ENCODE measurements at regions not wholly inside any gene's neighbourhood (a gene's known extent, or its start where the extent isn't known, plus 50 kb on each side); places are given as distances from the start of the nearest gene placed in this dataset.

GRCh38 chr4:14143892-14144291, 516.4 kb upstream of the BOD1L1 start:
- no peak for DNase-seq (ENCODE audit: low spot score)
- in situ Hi-C loops (cut with MboI; ENCODE audit: low sequenced_read_pairs, unreplicated experiment): no loop called here
- TF ChIP-seq, protein P1, sequence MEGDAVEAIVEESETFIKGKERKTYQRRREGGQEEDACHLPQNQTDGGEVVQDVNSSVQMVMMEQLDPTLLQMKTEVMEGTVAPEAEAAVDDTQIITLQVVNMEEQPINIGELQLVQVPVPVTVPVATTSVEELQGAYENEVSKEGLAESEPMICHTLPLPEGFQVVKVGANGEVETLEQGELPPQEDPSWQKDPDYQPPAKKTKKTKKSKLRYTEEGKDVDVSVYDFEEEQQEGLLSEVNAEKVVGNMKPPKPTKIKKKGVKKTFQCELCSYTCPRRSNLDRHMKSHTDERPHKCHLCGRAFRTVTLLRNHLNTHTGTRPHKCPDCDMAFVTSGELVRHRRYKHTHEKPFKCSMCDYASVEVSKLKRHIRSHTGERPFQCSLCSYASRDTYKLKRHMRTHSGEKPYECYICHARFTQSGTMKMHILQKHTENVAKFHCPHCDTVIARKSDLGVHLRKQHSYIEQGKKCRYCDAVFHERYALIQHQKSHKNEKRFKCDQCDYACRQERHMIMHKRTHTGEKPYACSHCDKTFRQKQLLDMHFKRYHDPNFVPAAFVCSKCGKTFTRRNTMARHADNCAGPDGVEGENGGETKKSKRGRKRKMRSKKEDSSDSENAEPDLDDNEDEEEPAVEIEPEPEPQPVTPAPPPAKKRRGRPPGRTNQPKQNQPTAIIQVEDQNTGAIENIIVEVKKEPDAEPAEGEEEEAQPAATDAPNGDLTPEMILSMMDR (IDR thresholded peaks at IDR 0.05; ENCODE audit: borderline replicate concordance, control extremely low read depth, extremely low read depth, insufficient read depth, missing control alignments): no peak

GRCh38 chr4:14149176-14150053, 521.9 kb upstream of the BOD1L1 start:
- in situ Hi-C loops (cut with MboI; ENCODE audit: low sequenced_read_pairs, unreplicated experiment): no loop called here
- TF ChIP-seq, protein P1 (IDR thresholded peaks at IDR 0.05; ENCODE audit: borderline replicate concordance, control extremely low read depth, extremely low read depth, insufficient read depth, missing control alignments): no peak
- no peak for DNase-seq (ENCODE audit: low spot score)

GRCh38 chr4:14151101-14151500, 523.6 kb upstream of the BOD1L1 start:
- in situ Hi-C loops (cut with MboI; ENCODE audit: low sequenced_read_pairs, unreplicated experiment): no loop called here
- TF ChIP-seq, protein P1 (IDR thresholded peaks at IDR 0.05; ENCODE audit: borderline replicate concordance, control extremely low read depth, extremely low read depth, insufficient read depth, missing control alignments): no peak
- DNase-seq (ENCODE audit: low spot score): no peak

GRCh38 chr4:14152834-14153519, 525.5 kb upstream of the BOD1L1 start:
- in situ Hi-C loops (cut with MboI; ENCODE audit: low sequenced_read_pairs, unreplicated experiment): no loop called here
- DNase-seq (ENCODE audit: low spot score): peak; percentile 3
- TF ChIP-seq, protein P1 (IDR thresholded peaks at IDR 0.05; ENCODE audit: borderline replicate concordance, control extremely low read depth, extremely low read depth, insufficient read depth, missing control alignments): no peak

GRCh38 chr4:14155803-14156202, 528.3 kb upstream of the BOD1L1 start:
- TF ChIP-seq, protein P1 (IDR thresholded peaks at IDR 0.05; ENCODE audit: borderline replicate concordance, control extremely low read depth, extremely low read depth, insufficient read depth, missing control alignments): no peak

GRCh38 chr4:14157262-14157661, 529.7 kb upstream of the BOD1L1 start:
- in situ Hi-C loops (cut with MboI; ENCODE audit: low sequenced_read_pairs, unreplicated experiment): no loop called here
- peak; percentile 16 for DNase-seq (ENCODE audit: low spot score)

More at GRCh38 chr4:14155803-14156202, 528.3 kb upstream of the BOD1L1 start:
- in situ Hi-C loops (cut with MboI; ENCODE audit: low sequenced_read_pairs, unreplicated experiment): no loop called here
- DNase-seq (ENCODE audit: low spot score): no peak

More at GRCh38 chr4:14157262-14157661, 529.7 kb upstream of the BOD1L1 start:
- TF ChIP-seq, protein P1 (IDR thresholded peaks at IDR 0.05; ENCODE audit: borderline replicate concordance, control extremely low read depth, extremely low read depth, insufficient read depth, missing control alignments): no peak
